GM23338 (cell line): ENCODE measurements at regions not wholly inside any gene's neighbourhood (a gene's known extent, or its start where the extent isn't known, plus 50 kb on each side); places are given as distances from the start of the nearest gene placed in this dataset.

Experiments
- ATAC-seq: fragments of 200-7000 bp; cut with Tn5 transposase; 3 replicates; pipeline ENCODE4 v1.9.1; 2020
- DNase-seq: peaks from one replicate; pipeline ENCODE4 v3.0.0-alpha.2; 2015; ENCODE audit warnings: low spot score
- H2AFZ ChIP-seq: fragments of 200-600 bp; sonication (generic); 2 replicates; pipeline ENCODE4 v1.8.0; 2016; ENCODE audit warnings: antibody characterized with exemption, mild to moderate bottlenecking, moderate library complexity
- H3F3A ChIP-seq: fragments of 200-600 bp; sonication (generic); replicated peaks from 2 replicates; pipeline ENCODE4 v1.8.0; 2017; ENCODE audit warnings: antibody characterized with exemption, mixed run types, low read depth
- H3K27ac ChIP-seq: fragments of 200-600 bp; sonication (generic); 2 replicates; pipeline ENCODE4 v1.6.1; 2016; ENCODE audit warnings: low read depth
- H3K27me3 ChIP-seq: fragments of 200-600 bp; sonication (generic); 2 replicates; pipeline ENCODE4 v1.8.0; 2016; ENCODE audit warnings: mild to moderate bottlenecking, mixed run types, moderate library complexity; ENCODE audit not compliant: insufficient read depth
- H3K36me3 ChIP-seq: fragments of 200-600 bp; sonication (generic); 2 replicates; pipeline ENCODE4 v1.8.0; 2016; ENCODE audit warnings: mild to moderate bottlenecking; ENCODE audit not compliant: insufficient read depth
- H3K4me1 ChIP-seq: fragments of 200-600 bp; sonication (generic); 2 replicates; pipeline ENCODE4 v1.8.0; 2016; ENCODE audit warnings: mild to moderate bottlenecking, moderate library complexity; ENCODE audit not compliant: insufficient read depth
- H3K4me2 ChIP-seq: fragments of 200-600 bp; sonication (generic); 2 replicates; pipeline ENCODE4 v1.7.1; 2017; ENCODE audit warnings: mixed run types
- H3K4me3 ChIP-seq: fragments of 200-600 bp; sonication (generic); 2 replicates; pipeline ENCODE4 v1.6.1; 2016; ENCODE audit warnings: mixed run types
- H3K79me2 ChIP-seq: fragments of 200-600 bp; sonication (generic); replicated peaks from 2 replicates; pipeline ENCODE4 v1.8.0; 2017; ENCODE audit warnings: mild to moderate bottlenecking; ENCODE audit not compliant: insufficient read depth
- H3K9me2 ChIP-seq: fragments of 200-600 bp; sonication (generic); 2 replicates; pipeline ENCODE4 v1.8.0; 2017; ENCODE audit not compliant: insufficient read depth
- H4K20me1 ChIP-seq: fragments of 200-600 bp; sonication (generic); replicated peaks from 2 replicates; pipeline ENCODE4 v1.8.0; 2017; ENCODE audit warnings: mild to moderate bottlenecking; ENCODE audit not compliant: insufficient read depth
- H3K27ac Mint-ChIP-seq: 2 replicates; pipeline ENCODE4 v1.8.0; 2020; ENCODE audit warnings: inconsistent platforms, mild to moderate bottlenecking, moderate library complexity, mixed read lengths
- H3K27me3 Mint-ChIP-seq: 3 replicates; pipeline ENCODE4 v1.8.0; 2022; ENCODE audit warnings: low read depth, mild to moderate bottlenecking, moderate library complexity, mixed read lengths, inconsistent platforms; ENCODE audit not compliant: insufficient read depth, poor library complexity
- H3K36me3 Mint-ChIP-seq: 3 replicates; pipeline ENCODE4 v1.8.0; 2021; ENCODE audit warnings: low read depth, mild to moderate bottlenecking, inconsistent platforms, moderate library complexity, mixed read lengths
- H3K4me1 Mint-ChIP-seq: 3 replicates; pipeline ENCODE4 v1.8.0; 2020; ENCODE audit warnings: mild to moderate bottlenecking, inconsistent platforms, mixed read lengths
- H3K4me3 Mint-ChIP-seq: 3 replicates; pipeline ENCODE4 v1.8.0; 2021; ENCODE audit warnings: moderate library complexity, mild to moderate bottlenecking, inconsistent platforms, mixed read lengths
- H3K9me3 Mint-ChIP-seq: 3 replicates; pipeline ENCODE4 v1.8.0; 2020; ENCODE audit warnings: moderate library complexity, mild to moderate bottlenecking, inconsistent platforms, mixed read lengths
- EZH2phosphoT487 ChIP-seq: fragments of 200-600 bp; sonication (generic); IDR thresholded peaks from one replicate; pipeline ENCODE4 v1.8.1; 2018; ENCODE audit warnings: antibody characterized with exemption; ENCODE audit not compliant: unreplicated experiment
- JUNB ChIP-seq: IDR thresholded peaks from one replicate; pipeline ENCODE4 v1.6.1; 2016; ENCODE audit warnings: antibody characterized with exemption; ENCODE audit not compliant: unreplicated experiment
- NANOG ChIP-seq: IDR thresholded peaks from 2 replicates; pipeline ENCODE4 v1.6.1; 2016; ENCODE audit warnings: antibody characterized with exemption, borderline replicate concordance
- POLR2AphosphoS5 ChIP-seq: IDR thresholded peaks from 2 replicates; pipeline ENCODE4 v1.6.1; 2016; ENCODE audit warnings: antibody characterized with exemption, low read depth
- STAT1 ChIP-seq: IDR thresholded peaks from one replicate; pipeline ENCODE4 v1.6.1; 2016; ENCODE audit warnings: antibody characterized with exemption; ENCODE audit not compliant: unreplicated experiment
- ZNF114 ChIP-seq: fragments of 250-450 bp; sonication (Bioruptor Pico); IDR thresholded peaks from 2 replicates; pipeline ENCODE4 v1.5.0; 2020; ENCODE audit warnings: mild to moderate bottlenecking, moderate library complexity
- TF ChIP-seq, protein P1 (sequence below), 2 experiments: fragments of 200-600 bp in 1 of 2; sonication (generic) in 1 of 2; conservative IDR thresholded peaks; 2 replicates each; pipeline versions ENCODE4 v1.5.1 to v1.6.1; 2016 to 2017; ENCODE audit warnings: antibody characterized with exemption in 2 of 2, low read depth in 2 of 2, mild to moderate bottlenecking in 2 of 2, moderate library complexity in 1 of 2

DNA sequence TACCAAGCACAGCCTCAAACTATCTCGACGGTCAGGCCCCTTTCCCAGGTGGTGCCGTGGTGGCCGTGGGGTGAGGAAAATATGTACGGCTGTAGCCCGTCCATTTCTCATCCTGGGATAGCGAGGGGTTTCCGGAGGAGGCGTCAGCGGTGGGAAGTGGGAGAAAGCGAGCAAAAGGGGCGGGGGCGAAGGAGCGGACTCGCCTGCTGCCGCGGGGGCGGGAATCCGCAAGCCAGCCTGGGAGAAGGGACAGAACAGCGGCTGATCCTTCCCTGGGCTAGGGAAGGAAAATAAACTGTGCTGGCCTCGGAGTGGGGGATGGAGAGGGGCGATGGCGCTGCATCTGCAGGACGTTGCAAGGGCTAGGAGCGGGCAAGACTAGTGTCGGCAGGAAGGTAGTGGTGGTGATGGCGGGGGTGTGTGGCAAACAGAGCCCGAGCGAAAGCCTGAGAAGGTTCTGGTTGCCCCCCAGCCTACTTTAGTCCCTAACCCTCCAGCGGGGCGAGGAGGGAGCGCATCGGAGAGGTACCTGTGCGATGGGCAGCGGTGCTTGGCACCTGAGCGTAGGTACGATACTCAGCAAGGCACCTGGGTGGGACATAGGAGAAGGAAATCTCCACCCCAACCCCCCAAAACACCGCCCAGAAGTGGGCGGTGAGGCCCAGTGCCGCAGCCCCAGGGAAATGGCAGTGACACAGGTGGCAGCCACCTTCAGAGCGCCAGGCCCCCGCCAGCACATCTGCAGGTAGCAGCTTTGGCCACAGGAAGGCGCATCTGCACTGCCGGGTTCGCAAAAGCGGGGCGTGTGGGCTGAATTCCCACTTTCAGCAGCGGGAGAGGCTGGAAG, 49.9 kb upstream of the STEAP1B start:
- Histone ChIP-seq H3K79me2 (no peaks in the 10 kb centered on the region), H3K27me3 (no peaks in the 10 kb centered on the region), H4K20me1 (no peaks in the 10 kb centered on the region), H3F3A (no peaks in the 10 kb centered on the region), H3K4me3 (peak overlapping the region; percentile 88), H3K9me2 (no peaks in the 10 kb centered on the region), H3K27ac (peak overlapping the region; percentile 95), H3K36me3 (no peaks in the 10 kb centered on the region), H3K4me1 (peaks cover 5% of the 10 kb centered on the region; the same call in 1 of the 2 replicates), H2AFZ (peak overlapping the region; percentile 84), H3K4me2 (peak overlapping the region; percentile 80)
- Mint-ChIP-seq H3K4me3 (peak overlapping the region; percentile 92), H3K27me3 (peaks cover 9% of the 10 kb centered on the region), H3K27ac (peak overlapping the region; percentile 93), H3K9me3 (no peaks in the 10 kb centered on the region), H3K4me1 (peaks cover 8% of the 10 kb centered on the region; the same call in 2 of the 3 replicates), H3K36me3 (no peaks in the 10 kb centered on the region)
- peak; percentile 87 for ATAC-seq
- DNase-seq = peak; percentile 93
- TF ChIP-seq ZNF114 (CRISPR knock-in tag) = no peak
- TF ChIP-seq STAT1 = no peak
- TF ChIP-seq, protein P1, sequence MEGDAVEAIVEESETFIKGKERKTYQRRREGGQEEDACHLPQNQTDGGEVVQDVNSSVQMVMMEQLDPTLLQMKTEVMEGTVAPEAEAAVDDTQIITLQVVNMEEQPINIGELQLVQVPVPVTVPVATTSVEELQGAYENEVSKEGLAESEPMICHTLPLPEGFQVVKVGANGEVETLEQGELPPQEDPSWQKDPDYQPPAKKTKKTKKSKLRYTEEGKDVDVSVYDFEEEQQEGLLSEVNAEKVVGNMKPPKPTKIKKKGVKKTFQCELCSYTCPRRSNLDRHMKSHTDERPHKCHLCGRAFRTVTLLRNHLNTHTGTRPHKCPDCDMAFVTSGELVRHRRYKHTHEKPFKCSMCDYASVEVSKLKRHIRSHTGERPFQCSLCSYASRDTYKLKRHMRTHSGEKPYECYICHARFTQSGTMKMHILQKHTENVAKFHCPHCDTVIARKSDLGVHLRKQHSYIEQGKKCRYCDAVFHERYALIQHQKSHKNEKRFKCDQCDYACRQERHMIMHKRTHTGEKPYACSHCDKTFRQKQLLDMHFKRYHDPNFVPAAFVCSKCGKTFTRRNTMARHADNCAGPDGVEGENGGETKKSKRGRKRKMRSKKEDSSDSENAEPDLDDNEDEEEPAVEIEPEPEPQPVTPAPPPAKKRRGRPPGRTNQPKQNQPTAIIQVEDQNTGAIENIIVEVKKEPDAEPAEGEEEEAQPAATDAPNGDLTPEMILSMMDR (conservative IDR thresholded peaks at IDR 0.05; ENCODE audit: low read depth in 2 of 2) = peak; percentile 82 to 99
- TF ChIP-seq JUNB = no peak
- TF ChIP-seq EZH2phosphoT487 = no peak
- peak; percentile 64 for TF ChIP-seq POLR2AphosphoS5
- TF ChIP-seq NANOG = no peak
